ENCODE measurements at regions not wholly inside any gene's neighbourhood (a gene's known extent, or its start where the extent isn't known, plus 50 kb on each side); places are given as distances from the start of the nearest gene placed in this dataset.
"Not testable (repeated sequence)": the region's sequence is repeated elsewhere in the genome, so short reads cannot be mapped to it uniquely, and the experiment has no call there.

GRCh38 chr5:100656771-100657170 lies 121.6 kb downstream of the FAM174A start:
- TF ChIP-seq CTCF, POLR2A (IDR thresholded peaks at IDR 0.05): not testable (repeated sequence)
